CD4-positive, alpha-beta memory T cell (primary cell): ENCODE measurements at regions not wholly inside any gene's neighbourhood (a gene's known extent, or its start where the extent isn't known, plus 50 kb on each side); places are given as distances from the start of the nearest gene placed in this dataset.
"Not testable (repeated sequence)": the region's sequence is repeated elsewhere in the genome, so short reads cannot be mapped to it uniquely, and the experiment has no call there.

ENCODE experiments used
- CTCF ChIA-PET: fragments of 350-600 bp; sonication (Branson Sonifier 250); formaldehyde crosslinking; loops from one replicate; lab custom pipeline; 2021; ENCODE audit warnings: inconsistent platforms; ENCODE audit not compliant: partially characterized antibody; lab: Charles Lee
- POLR2A ChIA-PET: fragments of 350-600 bp; sonication (Branson Sonifier 250); formaldehyde crosslinking; loops from one replicate; lab custom pipeline; 2021; ENCODE audit not compliant: partially characterized antibody; lab: Charles Lee
- DNase-seq, 5 donors: peaks; one replicate each; pipeline versions ENCODE4 v3.0.0 to v3.0.0-alpha.2; 2020 to 2022; ENCODE audit warnings: mixed read lengths in 1 of 5
- H3K27ac ChIP-seq: one replicate; pipeline ENCODE4 v1.7.0; 2013; ENCODE audit warnings: low read depth, low read length
- H3K27me3 ChIP-seq: 2 replicates; pipeline ENCODE4 v1.7.0; 2013; ENCODE audit warnings: mild to moderate bottlenecking, low read length, moderate library complexity; ENCODE audit not compliant: insufficient read depth
- H3K36me3 ChIP-seq: 2 replicates; pipeline ENCODE4 v1.7.0; 2013; ENCODE audit warnings: mild to moderate bottlenecking, low read length, moderate library complexity; ENCODE audit not compliant: insufficient read depth
- H3K4me1 ChIP-seq: 2 replicates; pipeline ENCODE4 v1.7.0; 2013; ENCODE audit warnings: mild to moderate bottlenecking, low read length, moderate library complexity; ENCODE audit not compliant: insufficient read depth
- H3K4me3 ChIP-seq, 2 donors: one replicate each; pipeline ENCODE4 v1.7.0; 2013; ENCODE audit warnings: low read length in 2 of 2, mild to moderate bottlenecking in 1 of 2
- H3K9me3 ChIP-seq, 2 donors: one replicate each; pipeline ENCODE4 v1.7.0; 2013; ENCODE audit warnings: low read length in 2 of 2, control low read depth in 1 of 2; ENCODE audit not compliant: control insufficient read depth in 1 of 2
- H3K27ac Mint-ChIP-seq, 7 donors: one replicate each; pipeline ENCODE4 v1.8.0; 2020 to 2021; ENCODE audit warnings: mixed read lengths in 7 of 7, mild to moderate bottlenecking in 6 of 7, inconsistent platforms in 3 of 7, moderate library complexity in 3 of 7
- H3K27me3 Mint-ChIP-seq, 2 donors: one replicate each; pipeline ENCODE4 v1.8.0; 2020 to 2021; ENCODE audit warnings: mixed read lengths in 2 of 2
- H3K36me3 Mint-ChIP-seq, 2 donors: one replicate each; pipeline ENCODE4 v1.8.0; 2020 to 2021; ENCODE audit warnings: mixed read lengths in 2 of 2, inconsistent platforms in 1 of 2, mild to moderate bottlenecking in 1 of 2
- H3K4me1 Mint-ChIP-seq, 4 donors: one replicate each; pipeline ENCODE4 v1.8.0; 2020 to 2021; ENCODE audit warnings: mixed read lengths in 4 of 4, mild to moderate bottlenecking in 1 of 4
- H3K4me3 Mint-ChIP-seq, 8 donors: one replicate each; pipeline ENCODE4 v1.8.0; 2020 to 2021; ENCODE audit warnings: mixed read lengths in 8 of 8, mild to moderate bottlenecking in 7 of 8, moderate library complexity in 6 of 8, inconsistent platforms in 3 of 8
- H3K9me3 Mint-ChIP-seq, 8 donors: one replicate each; pipeline ENCODE4 v1.8.0; 2020 to 2021; ENCODE audit warnings: mixed read lengths in 8 of 8, mild to moderate bottlenecking in 5 of 8, inconsistent platforms in 3 of 8, moderate library complexity in 1 of 8
- intact Hi-C: fragments of 100-400 bp; cut with micrococcal nuclease; formaldehyde crosslinking; loops from one replicate; pipeline ENCODE4 v1.15.1; 2023

GRCh38 chr11:134940441-134941126, 528.5 kb upstream of the B3GAT1 start:
- intact Hi-C loops: no loop called here
- Mint-ChIP-seq H3K27me3 (peaks cover 4 to 9% of the 10 kb centered on the region in 2 donors), H3K9me3 (peaks cover 0 to 1% (median 0%) of the 10 kb centered on the region in 8 donors), H3K27ac (no peak overlapping the region), H3K36me3 (no peaks in the 10 kb centered on the region), H3K4me1 (no peaks in the 10 kb centered on the region), H3K4me3 (no peak overlapping the region)
- ChIA-PET POLR2A (no interaction called here), CTCF (no interaction called here)
- Histone ChIP-seq H3K27me3 (no peaks in the 10 kb centered on the region), H3K4me1 (no peaks in the 10 kb centered on the region), H3K4me3 (no peak overlapping the region), H3K9me3 (no peaks in the 10 kb centered on the region), H3K27ac (no peak overlapping the region), H3K36me3 (no peaks in the 10 kb centered on the region)
- no peak for DNase-seq

GRCh38 chr11:134939905-134940304, 527.9 kb upstream of the B3GAT1 start:
- Histone ChIP-seq H3K36me3 (no peaks in the 10 kb centered on the region), H3K27me3 (no peaks in the 10 kb centered on the region), H3K4me3 (no peak overlapping the region), H3K4me1 (no peaks in the 10 kb centered on the region), H3K27ac (no peak overlapping the region), H3K9me3 (no peaks in the 10 kb centered on the region)
- H3K27ac Mint-ChIP-seq: no peak overlapping the region
- intact Hi-C loops: no loop called here
- no peak for DNase-seq
- H3K9me3 Mint-ChIP-seq: peaks cover 0 to 1% (median 0%) of the 10 kb centered on the region in 8 donors
- no peak overlapping the region for H3K4me3 Mint-ChIP-seq
- H3K4me1 Mint-ChIP-seq: no peaks in the 10 kb centered on the region
- ChIA-PET POLR2A (no interaction called here), CTCF (no interaction called here)
- no peaks in the 10 kb centered on the region for H3K36me3 Mint-ChIP-seq
- H3K27me3 Mint-ChIP-seq: peaks cover 4 to 9% of the 10 kb centered on the region in 2 donors

- Mint-ChIP-seq H3K4me3 (no peak overlapping the region), H3K27me3 (peaks cover 4 to 9% of the 10 kb centered on the region in 2 donors), H3K36me3 (no peaks in the 10 kb centered on the region), H3K9me3 (peaks cover 0 to 1% (median 0%) of the 10 kb centered on the region in 8 donors), H3K4me1 (no peaks in the 10 kb centered on the region), H3K27ac (no peak overlapping the region)
- Histone ChIP-seq H3K9me3 (no peaks in the 10 kb centered on the region), H3K36me3 (no peaks in the 10 kb centered on the region), H3K4me1 (no peaks in the 10 kb centered on the region), H3K4me3 (no peak overlapping the region), H3K27me3 (no peaks in the 10 kb centered on the region), H3K27ac (no peak overlapping the region)
- ChIA-PET CTCF (no interaction called here), POLR2A (no interaction called here)
- DNase-seq: no peak
- intact Hi-C loops: no loop called here
Measured at GRCh38 chr11:134939031-134939430, 527.0 kb upstream of the B3GAT1 start.

- H3K4me1 Mint-ChIP-seq: no peaks in the 10 kb centered on the region
Measured at GRCh38 chr11:134938212-134938611, 526.2 kb upstream of the B3GAT1 start.

GRCh38 chr11:134937193-134937592, 525.2 kb upstream of the B3GAT1 start:
- H3K27ac ChIP-seq, H3K27ac Mint-ChIP-seq, H3K4me3 Mint-ChIP-seq, DNase-seq, H3K4me1 Mint-ChIP-seq, H3K36me3 ChIP-seq, POLR2A ChIA-PET, H3K36me3 Mint-ChIP-seq, H3K4me3 ChIP-seq, H3K9me3 Mint-ChIP-seq, H3K27me3 ChIP-seq, intact Hi-C loops, H3K9me3 ChIP-seq, H3K4me1 ChIP-seq, CTCF ChIA-PET: not testable (repeated sequence)
- H3K27me3 Mint-ChIP-seq: peaks cover 4 to 11% of the 10 kb centered on the region in 2 donors

More at GRCh38 chr11:134938212-134938611, 526.2 kb upstream of the B3GAT1 start:
- H3K9me3 Mint-ChIP-seq: peaks cover 0 to 2% (median 0%) of the 10 kb centered on the region in 8 donors
- intact Hi-C loops: no loop called here
- peaks cover 4 to 9% of the 10 kb centered on the region in 2 donors for H3K27me3 Mint-ChIP-seq
- no peak for DNase-seq
- Histone ChIP-seq H3K27me3 (no peaks in the 10 kb centered on the region), H3K36me3 (no peaks in the 10 kb centered on the region), H3K9me3 (no peaks in the 10 kb centered on the region), H3K4me3 (no peak overlapping the region), H3K27ac (no peak overlapping the region), H3K4me1 (no peaks in the 10 kb centered on the region)
- no peak overlapping the region for H3K4me3 Mint-ChIP-seq
- H3K27ac Mint-ChIP-seq: no peak overlapping the region
- H3K36me3 Mint-ChIP-seq: no peaks in the 10 kb centered on the region
- ChIA-PET CTCF (no interaction called here), POLR2A (no interaction called here)

GRCh38 chr11:134932761-134933160, 520.7 kb upstream of the B3GAT1 start:
- Mint-ChIP-seq H3K27me3 (peaks cover 5 to 16% of the 10 kb centered on the region in 2 donors), H3K4me1 (no peaks in the 10 kb centered on the region), H3K27ac (no peak overlapping the region), H3K4me3 (no peak overlapping the region), H3K9me3 (peaks cover 0 to 10% (median 4%) of the 10 kb centered on the region in 8 donors), H3K36me3 (no peaks in the 10 kb centered on the region)
- Histone ChIP-seq H3K4me3 (no peak overlapping the region), H3K36me3 (no peaks in the 10 kb centered on the region), H3K27me3 (no peaks in the 10 kb centered on the region), H3K9me3 (no peaks in the 10 kb centered on the region), H3K4me1 (no peaks in the 10 kb centered on the region), H3K27ac (no peak overlapping the region)
- ChIA-PET POLR2A (no interaction called here), CTCF (no interaction called here)
- DNase-seq: no peak
- intact Hi-C loops: no loop called here

- Histone ChIP-seq H3K9me3 (no peaks in the 10 kb centered on the region), H3K27me3 (no peaks in the 10 kb centered on the region), H3K4me1 (no peaks in the 10 kb centered on the region), H3K4me3 (no peak overlapping the region), H3K27ac (no peak overlapping the region), H3K36me3 (no peaks in the 10 kb centered on the region)
- Mint-ChIP-seq H3K4me3 (no peak overlapping the region), H3K4me1 (no peaks in the 10 kb centered on the region), H3K27ac (no peak overlapping the region), H3K36me3 (no peaks in the 10 kb centered on the region), H3K9me3 (peaks cover 0 to 13% (median 2%) of the 10 kb centered on the region in 8 donors), H3K27me3 (peaks cover 13 to 14% of the 10 kb centered on the region in 2 donors)
- intact Hi-C loops: no loop called here
- CTCF ChIA-PET: no interaction called here
- POLR2A ChIA-PET: no interaction called here
- no peak for DNase-seq
Measured at GRCh38 chr11:134925432-134925831, 513.4 kb upstream of the B3GAT1 start.
